Duodenal mucosa (tissue), 2 donors: ENCODE measurements at regions not wholly inside any gene's neighbourhood (a gene's known extent, or its start where the extent isn't known, plus 50 kb on each side); places are given as distances from the start of the nearest gene placed in this dataset.

Experiments
- H3K27ac ChIP-seq: one replicate; pipeline ENCODE4 v1.7.0; 2013; ENCODE audit warnings: low read depth, low read length
- H3K27me3 ChIP-seq, 2 donors: one replicate each; pipeline ENCODE4 v1.7.0; 2013; ENCODE audit warnings: low read length in 2 of 2, control low read depth in 1 of 2; ENCODE audit not compliant: insufficient read depth in 2 of 2, control insufficient read depth in 1 of 2
- H3K36me3 ChIP-seq, 2 donors: one replicate each; pipeline ENCODE4 v1.7.0; 2013; ENCODE audit warnings: low read length in 2 of 2, control low read depth in 1 of 2; ENCODE audit not compliant: insufficient read depth in 2 of 2, control insufficient read depth in 1 of 2
- H3K4me1 ChIP-seq, 2 donors: one replicate each; pipeline ENCODE4 v1.7.0; 2013; ENCODE audit warnings: low read length in 2 of 2, control low read depth in 1 of 2; ENCODE audit not compliant: insufficient read depth in 2 of 2, control insufficient read depth in 1 of 2
- H3K4me3 ChIP-seq, 2 donors: one replicate each; pipeline ENCODE4 v1.7.0; 2013; ENCODE audit warnings: low read length in 2 of 2, low read depth in 1 of 2
- H3K9ac ChIP-seq, 2 donors: one replicate each; pipeline ENCODE4 v1.7.0; 2013; ENCODE audit warnings: low read length in 2 of 2, low read depth in 1 of 2
- H3K9me3 ChIP-seq, 2 donors: one replicate each; pipeline ENCODE4 v1.7.0; 2013; ENCODE audit warnings: low read length in 2 of 2, control low read depth in 1 of 2; ENCODE audit not compliant: control insufficient read depth in 1 of 2

- Histone ChIP-seq H3K4me3 (no peak overlapping the region), H3K36me3 (no peaks in the 10 kb centered on the region), H3K27me3 (no peaks in the 10 kb centered on the region), H3K4me1 (peaks cover 5 to 12% of the 10 kb centered on the region in 2 donors), H3K9me3 (peaks cover 0 to 3% of the 10 kb centered on the region in 2 donors), H3K27ac (no peak overlapping the region), H3K9ac (no peak overlapping the region)
Measured at GRCh38 chr18:66728951-66729350, 125.1 kb upstream of the CDH19 start.

- Histone ChIP-seq H3K27me3 (no peaks in the 10 kb centered on the region), H3K4me3 (no peak overlapping the region), H3K9ac (no peak overlapping the region), H3K4me1 (peaks cover 5 to 17% of the 10 kb centered on the region in 2 donors), H3K9me3 (peaks cover 0 to 3% of the 10 kb centered on the region in 2 donors), H3K36me3 (no peaks in the 10 kb centered on the region), H3K27ac (no peak overlapping the region)
Measured at GRCh38 chr18:66727991-66728390, 124.1 kb upstream of the CDH19 start.

- Histone ChIP-seq H3K9me3 (no peaks in the 10 kb centered on the region), H3K27ac (no peak overlapping the region), H3K4me1 (peaks cover 5 to 17% of the 10 kb centered on the region in 2 donors), H3K36me3 (no peaks in the 10 kb centered on the region), H3K9ac (no peak overlapping the region), H3K4me3 (peak overlapping the region in 1 of 2 donors; percentile 9), H3K27me3 (no peaks in the 10 kb centered on the region)
Measured at GRCh38 chr18:66724664-66725356, 120.9 kb upstream of the CDH19 start.

GRCh38 chr18:66722671-66723070, 118.8 kb upstream of the CDH19 start:
- peaks cover 5 to 17% of the 10 kb centered on the region in 2 donors for H3K4me1 ChIP-seq
- no peak overlapping the region for H3K4me3 ChIP-seq
- H3K36me3 ChIP-seq = no peaks in the 10 kb centered on the region
- no peaks in the 10 kb centered on the region for H3K27me3 ChIP-seq
- H3K9me3 ChIP-seq = no peaks in the 10 kb centered on the region
- H3K27ac ChIP-seq = no peak overlapping the region
- H3K9ac ChIP-seq = no peak overlapping the region

- no peaks in the 10 kb centered on the region for H3K9me3 ChIP-seq
- H3K27me3 ChIP-seq = no peaks in the 10 kb centered on the region
- no peak overlapping the region for H3K4me3 ChIP-seq
- H3K9ac ChIP-seq = no peak overlapping the region
- H3K36me3 ChIP-seq = no peaks in the 10 kb centered on the region
- H3K4me1 ChIP-seq = no peaks in the 10 kb centered on the region
- H3K27ac ChIP-seq = no peak overlapping the region
Measured at GRCh38 chr18:66708646-66709045, 104.8 kb upstream of the CDH19 start.

GRCh38 chr18:66707473-66707872, 103.6 kb upstream of the CDH19 start:
- Histone ChIP-seq H3K9ac (no peak overlapping the region), H3K27me3 (no peaks in the 10 kb centered on the region), H3K27ac (no peak overlapping the region), H3K9me3 (no peaks in the 10 kb centered on the region), H3K36me3 (no peaks in the 10 kb centered on the region), H3K4me1 (no peaks in the 10 kb centered on the region), H3K4me3 (no peak overlapping the region)

GRCh38 chr18:66695281-66695680, 91.4 kb upstream of the CDH19 start:
- Histone ChIP-seq H3K9me3 (no peaks in the 10 kb centered on the region), H3K9ac (no peak overlapping the region), H3K4me1 (no peaks in the 10 kb centered on the region), H3K36me3 (no peaks in the 10 kb centered on the region), H3K4me3 (no peak overlapping the region), H3K27me3 (no peaks in the 10 kb centered on the region), H3K27ac (no peak overlapping the region)

- Histone ChIP-seq H3K9ac (no peak overlapping the region), H3K4me1 (no peaks in the 10 kb centered on the region), H3K27ac (no peak overlapping the region), H3K27me3 (no peaks in the 10 kb centered on the region), H3K9me3 (no peaks in the 10 kb centered on the region), H3K36me3 (no peaks in the 10 kb centered on the region), H3K4me3 (no peak overlapping the region)
Measured at GRCh38 chr18:66694852-66695251, 91.0 kb upstream of the CDH19 start.

- no peak overlapping the region for H3K27ac ChIP-seq
- no peaks in the 10 kb centered on the region for H3K27me3 ChIP-seq
- no peaks in the 10 kb centered on the region for H3K36me3 ChIP-seq
- peaks cover 0 to 5% of the 10 kb centered on the region in 2 donors for H3K9me3 ChIP-seq
- no peaks in the 10 kb centered on the region for H3K4me1 ChIP-seq
- H3K9ac ChIP-seq = no peak overlapping the region
- H3K4me3 ChIP-seq = no peak overlapping the region
Measured at GRCh38 chr18:66687635-66688034, 83.7 kb upstream of the CDH19 start.

- no peak overlapping the region for H3K27ac ChIP-seq
- H3K4me3 ChIP-seq = no peak overlapping the region
- no peak overlapping the region for H3K9ac ChIP-seq
- no peaks in the 10 kb centered on the region for H3K36me3 ChIP-seq
- peaks cover 0 to 5% of the 10 kb centered on the region in 2 donors for H3K9me3 ChIP-seq
- H3K4me1 ChIP-seq = no peaks in the 10 kb centered on the region
- no peaks in the 10 kb centered on the region for H3K27me3 ChIP-seq
Measured at GRCh38 chr18:66682855-66683322, 79.0 kb upstream of the CDH19 start.
